ENCODE measurements at regions not wholly inside any gene's neighbourhood (a gene's known extent, or its start where the extent isn't known, plus 50 kb on each side); places are given as distances from the start of the nearest gene placed in this dataset.
"Not testable (repeated sequence)": the region's sequence is repeated elsewhere in the genome, so short reads cannot be mapped to it uniquely, and the experiment has no call there.

DNA sequence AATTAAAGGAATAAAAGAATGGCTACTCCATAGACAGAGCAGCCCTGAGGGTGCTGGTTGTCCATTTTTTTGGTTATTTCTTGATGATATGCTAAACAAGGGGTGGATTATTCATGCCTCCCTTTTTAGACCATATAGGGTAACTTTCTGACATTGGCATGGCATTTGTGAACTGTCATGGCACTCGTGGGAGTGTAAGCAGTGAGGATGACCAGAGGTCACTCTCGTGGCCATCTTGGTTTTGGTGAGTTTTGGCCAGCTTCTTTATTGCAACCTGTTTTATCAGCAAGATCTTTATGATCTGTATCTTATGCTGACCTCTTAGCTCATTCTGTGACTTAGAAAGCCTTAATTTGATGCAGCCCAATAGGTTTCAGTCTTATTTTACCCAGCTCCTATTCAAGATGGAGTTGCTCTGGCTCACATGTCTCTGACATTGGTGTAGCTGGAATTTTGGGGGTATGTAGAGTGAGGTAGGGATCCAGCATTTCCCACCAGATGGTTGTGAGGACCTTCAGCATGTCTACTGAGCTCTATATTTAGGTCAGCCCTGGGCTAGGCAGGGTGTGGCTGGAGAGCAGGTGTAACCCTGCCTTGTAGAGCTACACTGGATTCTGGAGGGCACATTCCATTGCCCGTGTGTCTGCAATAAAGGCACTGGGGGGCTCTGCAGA lies 103.5 kb upstream of the SLC38A2 start:
- no peak for DNase-seq (ENCODE audit: low read depth in 4 of 4, low spot score in 2 of 4)

DNA sequence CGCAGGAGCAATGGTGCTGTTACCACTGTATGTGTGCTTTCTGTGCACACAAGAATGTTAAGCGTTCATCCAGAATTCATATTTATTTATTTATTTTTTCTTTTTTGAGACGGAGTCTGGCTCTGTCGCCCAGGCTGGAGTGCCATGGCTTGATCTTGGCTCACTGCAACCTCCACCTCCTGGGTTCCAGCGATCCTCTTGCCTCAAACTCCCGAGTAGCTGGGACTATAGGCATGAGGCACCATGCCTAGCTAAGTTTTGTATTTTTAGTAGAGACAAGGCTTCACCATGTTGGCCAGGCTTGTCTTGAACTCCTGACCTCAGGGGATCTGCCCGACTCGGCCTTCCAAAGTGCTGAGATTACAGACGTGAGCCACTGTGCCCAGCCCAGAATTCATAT lies 101.8 kb upstream of the SLC38A2 start:
- DNase-seq (ENCODE audit: low read depth in 4 of 4, low spot score in 2 of 4): not testable (repeated sequence)

DNA sequence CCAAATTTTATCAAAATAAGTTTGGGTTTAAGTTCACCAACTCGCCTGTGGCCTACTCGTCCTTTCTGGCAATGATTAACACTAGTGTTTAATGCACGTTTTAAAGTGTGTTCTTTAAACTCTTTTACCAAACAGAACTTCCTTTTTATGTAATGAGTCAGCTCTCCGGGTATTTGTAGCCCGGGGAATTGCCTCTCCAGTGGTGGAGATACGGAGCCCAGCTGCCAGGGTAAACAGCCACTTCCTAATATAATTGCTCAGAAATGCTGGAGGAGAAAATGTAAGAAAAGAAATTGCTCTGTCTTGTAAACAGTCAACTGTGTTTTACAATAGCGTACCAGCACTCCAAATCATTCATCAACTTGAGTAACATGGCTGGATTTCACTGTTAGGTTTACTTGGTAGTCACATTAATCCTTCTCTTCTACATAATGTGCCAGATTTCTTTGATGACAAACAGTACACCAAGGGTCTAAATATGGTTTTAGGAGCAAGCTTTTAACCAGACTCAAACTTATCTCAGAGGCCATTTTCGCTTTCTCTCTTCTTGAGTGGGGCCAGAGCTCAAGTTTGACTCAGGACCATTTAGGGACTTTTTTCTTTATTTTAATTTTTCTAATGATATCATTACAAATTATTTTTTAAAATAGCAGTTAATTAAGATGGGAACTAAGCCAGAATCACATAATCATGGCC lies 101.2 kb upstream of the SLC38A2 start:
- no peak for DNase-seq (ENCODE audit: low read depth in 4 of 4, low spot score in 2 of 4)

DNA sequence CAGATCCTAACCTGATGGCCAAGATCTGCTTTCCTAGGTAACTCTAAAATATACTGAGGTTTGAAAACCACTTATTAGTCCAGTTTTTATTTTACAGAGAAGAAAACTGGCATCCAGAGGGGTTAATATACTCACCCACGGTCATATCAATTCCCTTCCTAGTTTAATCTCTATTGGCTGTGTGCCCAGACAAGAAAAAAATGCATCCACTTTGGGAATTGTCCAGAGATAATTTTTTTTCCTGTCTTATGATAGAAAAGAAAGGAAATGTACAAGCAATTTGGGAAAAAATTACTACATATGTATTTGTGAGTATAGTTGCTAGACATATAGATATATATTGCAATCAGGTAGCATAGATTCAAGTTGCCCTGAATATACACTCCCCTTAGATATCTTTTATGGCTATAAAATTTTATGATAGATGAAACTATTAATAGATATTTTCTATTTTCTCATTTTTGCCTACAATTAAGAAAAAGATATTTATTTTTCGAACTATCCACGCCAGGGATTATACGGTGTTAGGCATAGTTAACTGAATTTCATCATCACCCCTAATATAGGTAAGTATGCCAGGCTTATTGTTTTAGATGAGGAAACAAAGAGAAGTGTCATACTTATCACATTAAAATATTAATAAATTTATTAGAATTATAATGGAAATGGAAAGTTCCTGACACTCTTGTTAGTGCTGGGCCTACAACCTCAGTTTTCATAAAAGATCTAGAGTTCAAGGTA lies 100.5 kb upstream of the SLC38A2 start:
- DNase-seq (ENCODE audit: low read depth in 4 of 4, low spot score in 2 of 4): no peak

DNA sequence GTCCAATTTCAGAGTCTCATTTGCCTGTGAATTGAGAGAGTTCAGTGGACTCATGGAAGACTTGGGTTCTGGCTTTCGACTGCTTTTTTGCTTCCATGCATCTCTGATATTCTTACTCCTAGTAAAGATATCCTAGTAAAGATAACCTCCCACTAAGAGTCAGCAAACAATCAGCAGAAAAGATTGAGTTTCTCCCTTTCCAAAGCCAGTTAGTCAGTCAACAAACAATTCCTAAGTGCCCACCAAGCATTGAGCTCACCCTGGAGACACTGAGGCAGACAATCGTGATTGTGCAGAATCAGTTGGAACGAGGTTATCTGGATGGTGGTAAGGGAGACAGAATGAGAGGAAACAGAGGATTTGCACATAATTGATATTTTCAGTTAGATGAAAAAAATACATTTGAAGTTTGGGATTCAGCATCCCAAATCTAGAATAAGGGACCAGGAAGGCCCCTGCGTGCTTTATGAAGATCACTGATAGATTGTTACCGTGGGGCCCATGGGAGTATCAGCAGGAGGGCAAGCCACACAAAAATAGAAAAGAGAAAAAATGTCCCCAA lies 99.7 kb upstream of the SLC38A2 start:
- no peak for DNase-seq (ENCODE audit: low read depth in 4 of 4, low spot score in 2 of 4)

DNA sequence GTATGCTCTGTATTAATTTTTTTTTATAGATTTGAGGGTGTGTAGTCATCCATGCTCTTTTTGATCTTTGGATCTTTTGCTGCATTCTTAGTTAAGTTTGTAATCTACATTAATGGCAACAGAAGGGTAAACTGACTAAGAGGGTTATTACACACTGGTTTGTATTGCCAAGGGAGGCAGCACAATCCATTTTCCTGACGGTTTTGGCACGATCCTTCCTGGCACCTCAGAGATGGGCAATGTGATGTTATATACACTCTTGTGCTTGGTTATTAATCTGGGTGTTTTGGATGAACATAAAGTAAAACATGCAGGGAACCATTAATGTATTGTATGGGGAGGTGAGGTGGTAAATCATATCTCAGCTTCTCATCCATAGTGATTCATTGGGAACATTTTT lies 98.8 kb upstream of the SLC38A2 start:
- no peak for DNase-seq (ENCODE audit: low read depth in 4 of 4, low spot score in 2 of 4)

DNA sequence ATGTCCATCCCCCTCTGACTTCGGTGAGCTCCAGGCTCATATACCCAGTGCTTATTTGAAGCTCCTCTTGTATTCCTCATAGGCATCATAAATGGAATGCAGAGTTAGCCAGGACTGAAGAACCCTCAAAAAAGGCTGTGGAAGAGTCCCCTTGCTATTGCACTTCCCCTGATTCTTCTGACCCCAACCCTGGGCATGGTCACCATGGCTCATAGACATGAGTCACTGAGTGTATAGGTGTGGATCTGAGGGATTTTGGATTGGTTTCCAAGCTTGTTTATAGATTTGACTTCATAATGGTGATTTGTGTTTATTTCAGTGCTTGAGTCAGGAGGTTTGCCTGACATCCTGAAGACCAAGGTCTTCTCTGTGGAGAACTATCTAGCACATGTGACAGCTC lies 98.4 kb upstream of the SLC38A2 start:
- no peak for DNase-seq (ENCODE audit: low read depth in 4 of 4, low spot score in 2 of 4)

DNA sequence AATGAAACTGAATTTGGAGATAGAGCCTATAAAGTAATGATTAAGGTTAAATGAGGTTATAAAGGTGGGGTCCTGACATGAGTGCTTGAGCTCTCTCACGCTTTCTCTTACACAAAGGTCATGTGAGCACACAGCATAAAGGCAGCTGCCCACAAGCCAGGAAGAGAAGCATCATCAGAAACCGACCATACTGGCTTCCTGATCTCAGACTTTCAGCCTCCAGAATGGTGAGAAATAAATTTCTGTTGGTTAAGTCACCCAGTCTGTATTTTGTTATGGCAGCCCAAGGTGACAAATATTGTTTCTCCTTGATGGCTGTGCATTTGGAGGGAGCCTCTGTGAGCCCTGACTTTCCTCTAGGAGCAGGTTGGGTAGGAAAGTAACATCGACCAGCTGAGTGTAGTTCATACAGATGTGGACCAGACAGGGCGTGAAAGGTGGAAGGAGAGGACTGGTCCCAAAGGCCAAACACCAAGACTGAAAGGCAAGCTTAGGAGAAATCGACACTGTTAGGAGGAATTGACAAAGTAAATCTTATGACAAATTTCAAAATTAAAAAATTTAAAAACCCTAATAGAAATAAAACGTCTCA lies 97.6 kb upstream of the SLC38A2 start:
- DNase-seq (ENCODE audit: low read depth in 4 of 4, low spot score in 2 of 4): no peak

DNA sequence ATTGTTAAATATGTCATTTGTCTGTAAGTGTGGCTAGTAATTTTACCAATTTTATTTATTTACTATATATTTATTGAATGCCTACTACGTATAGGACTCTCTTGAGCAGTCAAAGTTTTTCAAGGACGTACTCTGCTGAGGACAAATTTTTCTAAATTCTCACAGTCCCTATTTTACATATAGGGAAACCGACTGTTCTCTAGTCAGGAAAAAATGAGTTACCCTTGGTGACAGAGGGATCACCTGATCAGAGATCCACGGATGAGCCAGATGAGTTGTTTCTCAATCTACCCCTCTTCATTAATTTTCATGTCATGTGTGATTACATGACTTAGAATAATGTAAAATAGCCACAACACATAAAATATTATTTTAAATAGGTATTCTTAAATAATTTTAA lies 96.2 kb upstream of the SLC38A2 start:
- DNase-seq (ENCODE audit: low read depth in 4 of 4, low spot score in 2 of 4): no peak

DNA sequence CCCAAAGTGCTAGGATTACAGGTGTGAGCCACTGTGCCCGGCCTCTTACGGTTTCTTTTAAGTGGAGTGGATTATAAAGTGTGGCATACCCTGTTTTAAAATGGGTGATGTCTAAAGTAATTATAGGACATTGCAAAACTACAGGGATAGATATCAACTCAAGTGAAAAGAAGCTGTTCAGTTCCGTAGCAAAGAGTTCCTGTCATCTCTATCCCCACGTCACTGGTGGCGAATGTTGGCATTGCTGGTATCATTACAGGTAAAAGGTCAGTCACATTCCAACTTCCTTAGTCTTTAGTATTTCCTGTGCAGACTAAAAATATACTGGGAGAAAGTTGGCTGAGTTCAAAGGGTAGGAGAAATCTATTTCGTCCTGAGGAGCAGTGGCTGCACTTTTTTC lies 95.6 kb upstream of the SLC38A2 start:
- no peak for DNase-seq (ENCODE audit: low read depth in 4 of 4, low spot score in 2 of 4)

DNA sequence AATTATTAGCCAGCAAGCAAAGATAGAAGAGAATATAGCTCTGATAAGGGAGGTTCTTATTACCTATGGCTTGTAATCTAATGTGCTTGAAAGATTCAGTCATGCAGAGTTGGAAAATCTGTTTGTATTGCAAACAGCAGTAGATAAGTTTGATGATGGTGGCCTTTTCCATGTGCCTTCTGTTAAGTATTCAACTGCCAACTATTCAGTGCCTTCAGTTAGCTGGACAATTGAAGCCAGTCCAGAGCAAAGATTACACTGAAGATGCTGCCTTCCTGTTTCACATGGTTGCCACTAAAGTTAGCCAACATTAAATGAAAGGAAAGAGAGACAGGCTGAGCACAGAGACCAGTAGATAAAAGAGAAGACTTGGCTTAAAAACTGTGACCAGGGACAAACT lies 92.7 kb upstream of the SLC38A2 start:
- DNase-seq (ENCODE audit: low read depth in 4 of 4, low spot score in 2 of 4): no peak

DNA sequence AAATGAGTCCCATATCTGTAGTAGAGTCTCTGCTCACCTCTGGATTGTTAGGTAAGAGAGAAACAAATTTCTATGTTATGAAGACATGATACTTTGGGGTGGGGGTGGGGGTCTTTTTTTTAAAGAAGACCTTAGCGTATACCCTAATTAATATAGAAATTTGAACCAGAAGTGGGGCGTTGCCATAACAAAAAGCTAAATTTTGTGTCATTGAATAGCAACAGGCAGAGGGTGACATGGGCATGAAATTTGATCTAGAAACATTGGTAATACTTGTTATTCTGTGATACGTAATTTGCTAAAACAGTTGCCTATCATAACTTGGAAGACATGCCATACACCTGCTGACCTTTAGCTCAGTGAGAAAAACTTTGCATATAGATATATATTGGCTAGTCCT lies 92.3 kb upstream of the SLC38A2 start:
- DNase-seq (ENCODE audit: low read depth in 4 of 4, low spot score in 2 of 4): no peak

DNA sequence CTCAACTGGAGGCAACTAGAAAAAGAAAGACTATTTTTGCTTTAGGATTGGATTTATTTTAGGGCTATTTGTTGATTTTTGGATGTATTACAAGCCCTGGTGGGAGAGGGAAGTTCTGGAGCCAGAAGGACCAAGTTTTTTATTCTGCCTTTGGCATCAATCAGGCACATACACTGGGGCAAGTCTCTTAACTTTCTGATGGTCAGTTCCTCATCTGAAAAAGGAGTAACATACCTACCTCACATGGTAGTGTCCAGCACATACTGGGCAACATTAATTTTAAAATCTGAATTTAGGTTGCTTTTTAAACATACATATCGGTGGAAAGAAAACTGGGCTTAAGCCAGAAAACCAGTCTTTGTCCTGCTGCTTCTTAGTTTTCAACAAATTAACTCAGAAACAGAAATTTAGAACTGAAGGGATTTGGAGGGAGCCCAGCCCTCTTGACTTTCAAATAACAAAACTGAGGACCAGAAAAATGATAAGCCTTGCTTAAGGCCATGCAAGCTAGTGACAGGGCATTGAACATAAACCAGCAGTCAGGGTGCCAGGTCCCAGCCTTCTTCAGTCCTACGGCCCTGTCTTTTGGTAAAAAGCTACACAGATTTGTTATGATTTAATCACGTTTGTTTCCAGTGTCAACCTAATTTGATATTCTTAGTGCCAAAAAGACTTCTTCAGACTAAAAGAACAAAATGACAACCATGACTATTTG lies 90.2 kb upstream of the SLC38A2 start:
- DNase-seq (ENCODE audit: low read depth in 4 of 4, low spot score in 2 of 4): no peak

DNA sequence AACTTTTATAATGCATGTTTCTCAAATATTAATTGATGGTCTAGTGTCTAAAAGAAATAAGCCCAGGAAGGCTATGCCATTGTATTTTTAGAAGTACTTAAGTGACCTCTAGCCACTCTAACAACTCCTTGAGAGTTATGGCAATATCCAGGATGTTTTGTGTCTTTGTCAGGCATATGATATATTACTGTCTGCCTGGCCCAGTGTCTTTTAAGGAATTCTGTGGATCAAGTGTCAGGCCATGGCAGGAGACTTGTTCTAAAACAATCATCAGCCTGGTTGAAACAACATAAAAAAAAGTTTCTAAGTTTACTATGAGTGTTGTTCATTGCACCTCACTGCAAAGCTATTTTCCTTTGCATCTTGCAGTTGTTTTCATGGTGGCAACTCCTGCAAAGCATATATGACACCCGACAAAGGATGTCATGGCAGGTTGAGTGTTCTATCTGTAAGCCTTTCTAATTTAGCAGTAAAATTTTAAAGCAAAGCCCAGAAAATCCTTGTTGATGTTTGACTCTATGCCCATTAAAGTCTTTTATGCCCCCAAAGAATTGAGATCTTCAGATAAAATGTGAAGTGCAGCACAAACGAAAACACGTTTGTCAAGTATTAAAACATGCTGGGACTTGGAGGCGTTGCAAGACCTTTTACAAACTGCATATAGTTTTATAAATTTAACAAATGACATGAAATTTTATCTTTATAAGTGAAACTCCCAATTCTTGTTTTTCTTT lies 89.5 kb upstream of the SLC38A2 start:
- no peak for DNase-seq (ENCODE audit: low read depth in 4 of 4, low spot score in 2 of 4)

DNA sequence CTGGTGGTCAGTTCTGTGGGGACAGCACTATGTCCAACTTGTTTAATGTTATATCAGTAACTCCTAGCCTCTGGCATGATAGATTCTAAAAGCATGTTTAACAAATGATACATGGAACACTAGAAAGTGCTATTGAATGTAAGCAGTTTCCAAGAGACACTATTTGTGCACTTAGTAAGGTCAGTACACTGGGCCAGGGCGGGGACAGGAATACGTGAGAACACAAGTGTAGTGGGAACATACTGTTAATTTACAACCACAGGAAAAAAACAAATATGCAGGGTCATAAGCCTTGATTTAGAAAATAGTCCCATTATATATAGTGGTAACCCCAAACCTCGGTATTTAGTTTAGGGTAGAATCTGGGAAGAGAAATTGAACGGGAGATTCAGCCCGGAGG lies 88.9 kb upstream of the SLC38A2 start:
- DNase-seq (ENCODE audit: low read depth in 4 of 4, low spot score in 2 of 4): no peak

DNA sequence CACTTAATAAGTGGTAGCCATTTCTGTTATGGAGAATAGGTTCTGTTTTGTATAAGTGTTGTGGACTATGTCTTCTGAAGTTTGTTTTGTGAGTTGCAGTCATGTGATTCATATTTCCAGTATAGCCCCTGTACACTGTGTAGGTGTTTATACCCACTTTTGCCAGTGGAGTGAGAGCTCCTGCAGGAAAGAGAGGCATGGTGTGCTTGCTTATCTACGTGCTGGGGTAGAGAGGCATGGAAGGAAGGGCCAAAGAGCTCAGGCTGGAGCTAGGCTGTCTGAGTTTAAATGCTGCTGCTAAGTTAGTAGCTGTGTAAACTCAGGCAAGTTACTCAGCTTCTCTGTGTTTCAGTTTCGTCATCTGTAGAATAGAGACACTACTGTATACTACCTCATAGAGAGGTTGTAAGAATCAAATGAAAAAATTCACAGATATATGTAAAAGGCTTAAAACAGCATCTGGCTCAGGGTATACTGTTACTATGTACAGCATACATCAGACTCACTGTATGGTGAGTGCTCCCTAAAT lies 88.2 kb upstream of the SLC38A2 start:
- no peak for DNase-seq (ENCODE audit: low read depth in 4 of 4, low spot score in 2 of 4)

DNA sequence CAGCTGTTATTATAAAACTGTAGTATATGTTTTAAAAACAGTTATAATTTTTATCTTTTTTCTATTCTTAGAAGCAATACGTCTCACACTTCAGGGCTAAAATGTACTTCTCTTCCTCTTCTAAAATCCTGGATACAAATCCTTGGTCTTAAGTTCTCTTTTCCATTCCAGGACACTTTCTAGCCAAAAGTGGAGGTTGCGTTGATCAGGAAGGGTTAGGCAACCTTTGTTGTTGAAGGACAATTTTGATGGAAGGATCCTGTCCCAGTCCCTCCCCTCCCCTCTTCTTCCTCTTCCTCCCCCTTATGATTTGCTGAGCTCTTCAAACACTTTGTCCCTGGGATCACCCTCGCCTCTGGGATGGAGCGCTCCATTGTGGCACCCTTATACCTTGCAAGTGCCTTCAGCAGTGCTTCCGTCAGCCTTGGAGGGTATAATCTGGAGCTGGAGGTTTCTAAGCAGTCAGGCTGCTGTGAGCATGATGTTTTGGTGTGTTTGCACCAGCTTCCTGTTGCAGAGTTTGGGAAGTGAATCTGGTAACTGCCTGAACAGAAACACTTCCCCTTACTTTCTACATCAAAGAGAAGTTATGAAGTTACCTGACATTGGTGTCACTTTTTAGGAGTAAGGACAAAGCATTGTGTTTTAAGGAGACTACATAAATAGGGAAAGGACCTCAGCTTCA lies 87.4 kb upstream of the SLC38A2 start:
- DNase-seq (ENCODE audit: low read depth in 4 of 4, low spot score in 2 of 4): no peak

DNA sequence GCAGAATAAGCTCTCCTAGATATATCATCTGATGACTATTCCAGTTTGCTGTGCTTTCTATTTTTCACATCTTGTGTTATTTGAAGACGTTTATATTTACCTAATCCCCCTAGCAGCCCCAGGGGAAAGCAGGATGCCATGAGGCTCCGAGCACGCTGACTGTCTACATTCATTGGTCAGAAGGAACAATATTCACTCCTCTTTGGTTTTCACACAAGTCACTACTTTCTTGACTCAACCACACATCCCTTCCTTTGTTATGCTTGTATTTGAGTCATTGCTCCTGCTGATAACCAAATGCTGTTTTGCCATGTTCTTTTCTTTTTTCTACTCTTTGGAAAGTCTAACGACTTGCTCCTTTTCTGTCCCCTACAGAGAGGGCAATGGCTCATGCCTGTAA lies 86.5 kb upstream of the SLC38A2 start:
- DNase-seq (ENCODE audit: low read depth in 4 of 4, low spot score in 2 of 4): no peak

DNA sequence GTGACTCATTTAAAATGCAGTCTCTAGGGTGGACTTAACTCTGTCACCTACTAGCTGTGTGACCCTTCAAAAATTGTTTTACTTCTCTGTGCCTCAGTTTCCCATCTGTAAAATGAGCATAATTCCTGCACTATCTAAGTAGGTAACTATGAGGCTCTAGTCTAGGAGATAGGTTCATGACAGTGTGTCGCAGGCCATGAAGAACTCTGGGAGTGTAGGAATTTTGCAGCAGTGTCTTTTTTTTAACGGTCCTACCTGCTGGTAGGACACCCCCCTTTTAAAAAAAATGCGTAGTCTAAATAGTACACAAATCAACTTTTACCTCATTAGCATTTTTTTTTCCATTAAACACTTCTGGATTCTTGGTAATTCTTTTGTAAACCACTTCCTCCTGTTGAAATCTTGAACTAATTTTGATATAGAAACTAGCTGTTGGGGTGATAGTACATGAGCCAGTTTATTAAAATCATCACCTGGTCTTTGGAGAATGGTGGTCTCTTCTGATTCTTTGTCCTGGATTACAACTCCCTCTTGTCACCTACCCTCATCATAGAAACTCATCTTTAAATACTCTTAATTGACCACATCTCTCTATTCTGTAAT lies 86.0 kb upstream of the SLC38A2 start:
- no peak for DNase-seq (ENCODE audit: low read depth in 4 of 4, low spot score in 2 of 4)
